HG03354 (cell line): ENCODE measurements at regions not wholly inside any gene's neighbourhood (a gene's known extent, or its start where the extent isn't known, plus 50 kb on each side); places are given as distances from the start of the nearest gene placed in this dataset.
A peak's percentile ranks its signal among the peaks of the same experiment; 100 is the strongest.
"Not testable (repeated sequence)": the region's sequence is repeated elsewhere in the genome, so short reads cannot be mapped to it uniquely, and the experiment has no call there.

ENCODE experiments used
- ATAC-seq: cut with Tn5 transposase; IDR thresholded peaks from one replicate; pipeline ENCODE4 v1.9.1; 2021; ENCODE audit warnings: mild to moderate bottlenecking; ENCODE audit not compliant: unreplicated experiment, poor library complexity, severe bottlenecking

GRCh38 chr5:162573758-162574157, 506.2 kb downstream of the GABRG2 start:
- no peak for ATAC-seq

GRCh38 chr5:162591724-162592123, 524.2 kb downstream of the GABRG2 start:
- no peak for ATAC-seq

DNA sequence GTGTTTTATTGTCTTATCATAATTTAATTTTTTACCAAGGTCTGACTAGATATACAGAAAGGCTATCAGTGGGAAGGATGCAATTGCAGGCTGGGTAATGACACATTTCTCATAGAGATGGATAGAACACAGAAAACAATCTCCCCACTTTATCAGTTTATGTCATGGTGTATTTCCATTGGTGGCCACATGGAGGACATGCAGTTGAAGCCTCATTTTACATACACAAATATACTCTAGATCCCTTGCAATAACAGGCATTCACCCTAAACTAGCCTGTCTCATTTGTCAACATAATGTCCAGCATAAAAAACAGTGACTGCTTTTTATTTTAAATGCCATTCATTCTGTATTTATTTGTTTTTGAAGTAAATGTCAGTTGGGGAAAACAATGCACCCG, 526.3 kb downstream of the GABRG2 start:
- ATAC-seq = peak; percentile 75

GRCh38 chr5:162603443-162604070, 536.0 kb downstream of the GABRG2 start:
- no peak for ATAC-seq

- no peak for ATAC-seq
Measured at GRCh38 chr5:162607879-162608278, 540.3 kb downstream of the GABRG2 start.

DNA sequence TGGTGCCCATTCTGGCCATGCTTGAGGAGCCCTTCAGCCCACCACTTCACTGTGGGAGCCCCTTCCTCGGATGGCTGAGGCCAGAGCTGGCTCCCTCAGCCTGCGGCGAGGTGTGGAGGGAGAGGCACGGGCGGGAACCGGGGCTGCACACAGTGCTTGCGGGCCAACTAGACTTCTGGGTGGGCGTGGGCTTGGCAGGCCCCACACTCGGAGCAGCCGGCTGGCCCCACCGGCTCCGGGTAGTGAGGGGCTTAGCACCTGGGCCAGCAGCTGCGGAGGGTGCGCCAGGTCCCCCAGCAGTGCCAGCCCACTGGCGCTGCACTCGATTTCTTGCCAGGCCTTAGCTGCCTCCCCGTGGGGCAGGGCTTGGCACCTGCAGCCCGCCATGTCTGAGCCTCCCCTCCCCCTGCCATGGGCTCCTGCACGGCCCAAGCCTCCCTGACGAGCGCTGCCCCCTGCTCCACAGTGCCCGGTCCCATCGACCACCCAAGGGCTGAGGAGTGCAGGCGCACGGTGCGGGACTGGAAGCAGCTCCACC, 554.2 kb downstream of the GABRG2 start:
- ATAC-seq = not testable (repeated sequence)

DNA sequence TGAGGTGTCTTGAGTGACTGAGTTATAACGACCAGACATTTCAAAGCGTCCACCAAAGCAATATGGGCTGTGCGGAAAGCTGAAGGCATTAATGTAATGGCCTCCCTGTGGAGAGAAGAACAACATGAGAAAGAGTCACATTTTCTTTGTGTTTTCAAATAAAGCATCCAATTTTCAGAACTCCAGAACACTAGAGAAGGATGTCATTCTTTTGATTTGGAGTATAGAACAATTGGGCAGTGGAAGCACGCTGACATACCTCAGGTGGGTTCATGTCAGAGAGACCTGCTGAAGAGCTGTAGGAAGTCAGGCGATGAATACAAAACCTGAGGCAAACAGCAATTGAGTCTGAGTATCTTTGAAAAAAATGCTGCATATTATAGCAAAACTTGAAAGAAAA, 556.5 kb downstream of the GABRG2 start:
- no peak for ATAC-seq

GRCh38 chr5:162637481-162637880, 569.9 kb downstream of the GABRG2 start:
- ATAC-seq = no peak

GRCh38 chr5:162638849-162639248, 571.3 kb downstream of the GABRG2 start:
- ATAC-seq = no peak

GRCh38 chr5:162641142-162641813, 573.7 kb downstream of the GABRG2 start:
- no peak for ATAC-seq

DNA sequence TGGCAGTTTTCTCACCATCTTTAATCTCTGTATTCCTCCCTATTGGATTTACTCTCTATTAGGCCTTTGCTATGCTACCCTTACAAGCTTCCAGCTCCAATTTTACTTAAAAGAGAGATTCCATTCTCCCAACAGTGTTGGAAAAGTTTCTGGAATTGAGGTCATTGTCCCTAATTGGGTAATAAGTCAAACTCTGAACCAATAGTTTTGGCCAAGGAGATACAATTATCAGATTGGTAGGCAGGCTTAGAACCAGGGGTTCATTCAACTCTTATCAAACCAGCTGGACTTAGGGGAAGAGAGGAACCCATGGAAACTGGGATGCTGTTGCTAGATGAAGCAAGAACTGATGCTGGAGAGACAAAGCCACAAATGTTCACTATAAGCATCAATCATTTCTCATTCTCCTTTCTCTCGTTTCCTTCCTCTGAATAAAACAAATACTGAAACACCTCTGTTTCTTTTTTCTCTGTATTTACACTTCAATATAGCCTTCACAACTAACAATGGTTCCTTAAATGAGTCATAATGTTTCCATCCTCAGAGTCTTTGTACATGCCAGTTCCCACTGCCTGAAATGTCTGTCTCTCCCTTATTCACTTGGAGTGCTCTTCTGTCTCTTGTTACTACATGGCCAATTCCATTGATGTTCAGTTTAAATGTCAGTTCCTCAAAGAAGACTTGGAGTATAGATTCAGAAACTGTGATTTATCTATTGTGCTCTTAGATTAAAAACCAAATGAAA, 587.3 kb downstream of the GABRG2 start:
- no peak for ATAC-seq

- ATAC-seq = no peak
Measured at GRCh38 chr5:162657076-162657475, 589.5 kb downstream of the GABRG2 start.

GRCh38 chr5:162664846-162665245, 597.3 kb downstream of the GABRG2 start:
- ATAC-seq = no peak

- no peak for ATAC-seq
Measured at GRCh38 chr5:162668926-162669325, 601.4 kb downstream of the GABRG2 start.

DNA sequence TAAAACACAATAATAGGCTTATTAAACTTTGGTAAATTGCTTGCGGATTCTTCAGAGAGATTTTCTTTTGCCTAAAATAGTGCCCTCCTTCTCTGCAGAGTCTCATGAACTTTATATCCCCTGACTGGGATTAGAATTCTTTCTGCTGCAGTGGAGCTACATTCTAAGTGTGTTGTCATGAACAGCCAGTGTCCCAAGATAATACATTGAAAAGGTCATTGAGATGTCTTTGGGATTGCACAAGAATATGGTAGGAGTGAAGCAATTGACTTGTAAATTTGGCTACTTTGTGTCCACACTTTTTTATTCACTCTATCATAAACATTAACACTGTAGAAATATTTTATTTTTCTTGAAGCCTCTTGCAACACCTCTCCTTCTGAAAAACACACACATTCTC, 604.5 kb downstream of the GABRG2 start:
- ATAC-seq = no peak

DNA sequence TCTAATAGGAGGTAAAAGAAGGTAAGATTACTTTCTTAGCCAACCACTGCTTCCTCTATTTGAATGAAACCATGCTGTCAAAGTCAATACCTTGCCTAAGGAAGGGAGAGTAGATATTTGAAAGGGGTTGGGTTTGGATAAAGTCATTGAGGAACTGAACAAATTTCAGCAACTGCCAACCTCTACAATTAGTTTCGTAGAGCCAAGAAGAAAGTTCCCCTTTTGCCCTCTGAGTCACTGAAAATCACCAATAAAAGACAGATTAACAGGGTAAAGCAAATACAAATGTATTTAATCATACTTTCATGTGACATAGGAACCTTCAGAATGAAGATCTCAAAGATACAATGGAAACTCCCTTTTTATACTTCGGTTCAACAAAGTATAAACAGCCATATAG, 615.7 kb downstream of the GABRG2 start:
- no peak for ATAC-seq

GRCh38 chr5:162684145-162684544, 616.6 kb downstream of the GABRG2 start:
- ATAC-seq = no peak

DNA sequence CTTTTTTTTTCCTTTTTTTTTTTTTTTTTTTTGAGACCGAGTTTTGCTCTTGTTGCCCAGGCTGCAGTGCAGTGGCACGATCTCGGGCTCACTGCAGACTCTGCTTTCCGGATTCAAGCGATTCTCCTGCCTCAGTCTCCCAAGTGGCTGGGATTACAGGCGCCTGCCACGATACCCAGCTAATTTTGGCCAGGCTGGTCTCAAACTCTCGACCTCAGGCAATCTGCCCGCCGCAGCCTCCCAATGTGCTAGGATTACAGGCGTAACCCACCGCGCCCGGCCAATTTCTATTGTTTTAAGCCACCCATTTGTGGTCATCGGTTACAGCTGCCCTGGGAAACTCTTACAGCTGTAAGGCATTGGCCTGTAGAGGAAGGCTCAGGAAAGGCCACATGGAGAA, 617.7 kb downstream of the GABRG2 start:
- ATAC-seq = no peak

GRCh38 chr5:162696272-162696671, 628.7 kb downstream of the GABRG2 start:
- not testable (repeated sequence) for ATAC-seq

GRCh38 chr5:162699361-162699760, 631.8 kb downstream of the GABRG2 start:
- no peak for ATAC-seq

- ATAC-seq = no peak
Measured at GRCh38 chr5:162703914-162704313, 636.3 kb downstream of the GABRG2 start.
